HCT116 (cell line): ENCODE measurements at regions not wholly inside any gene's neighbourhood (a gene's known extent, or its start where the extent isn't known, plus 50 kb on each side); places are given as distances from the start of the nearest gene placed in this dataset.
"Not testable (repeated sequence)": the region's sequence is repeated elsewhere in the genome, so short reads cannot be mapped to it uniquely, and the experiment has no call there.

ENCODE experiments used
- ATAC-seq: fragments of 200-7000 bp; cut with Tn5 transposase; 2 replicates; pipeline ENCODE4 v1.9.1; 2020; ENCODE audit warnings: mild to moderate bottlenecking, moderate library complexity
- BruUV-seq: library from RNA; stranded (reverse); fragments of 400-500 nt; replicated peaks from 2 replicates; lab custom pipeline; 2021; lab: Mats Ljungman, UMichigan
- CTCF ChIA-PET: fragments of 300-600 bp; sonication (Branson Sonifier 250); formaldehyde crosslinking; loops from one replicate; lab custom pipeline; 2021; ENCODE audit warnings: antibody characterized with exemption; lab: Charles Lee
- POLR2A ChIA-PET: fragments of 300-600, 350-600 bp; sonication (Branson Sonifier 250); formaldehyde crosslinking; loops from one replicate; lab custom pipeline; 2021; ENCODE audit warnings: antibody characterized with exemption; lab: Charles Lee
- RAD21 ChIA-PET, 2 experiments: fragments of 300-600 bp; sonication (Branson Sonifier 250); formaldehyde crosslinking; loops; one replicate each; lab custom pipeline; 2023; ENCODE audit warnings: low total read pairs in 2 of 2; ENCODE audit not compliant: uncharacterized antibody in 2 of 2, unreplicated experiment in 2 of 2, low non-redundant PET in 1 of 2; lab: Charles Lee
- DNase-seq: peaks from one replicate; pipeline ENCODE4 v3.0.0-alpha.2; 2010; ENCODE audit warnings: low read depth, low spot score
- H2AFZ ChIP-seq: fragments of 200-600 bp; shearing (Covaris generic), sonication (generic); 2 replicates; pipeline ENCODE4 v1.6.1; 2017; ENCODE audit warnings: low read depth, mixed run types, mixed read lengths, antibody characterized with exemption, low read length; ENCODE audit not compliant: poor library complexity, severe bottlenecking
- H3K27ac ChIP-seq: 2 replicates; pipeline ENCODE4 v1.5.1; 2012; ENCODE audit warnings: low read depth, low read length
- H3K27me3 ChIP-seq: fragments of 200-600 bp; sonication (generic); 2 replicates; pipeline ENCODE4 v1.6.1; 2016; ENCODE audit warnings: mixed run types, low read length, mixed read lengths; ENCODE audit not compliant: insufficient read depth
- H3K36me3 ChIP-seq, 2 experiments: fragments of 200-500 bp in 1 of 2; fragments of 200-600 bp in 1 of 2; sonication (Bioruptor generic) in 1 of 2; sonication (generic) in 1 of 2; 2 replicates each; pipeline versions ENCODE4 v1.5.1 to v1.6.1; 2014 to 2016; ENCODE audit warnings: low read length in 2 of 2, inconsistent platforms in 1 of 2, mixed read lengths in 1 of 2, mixed run types in 1 of 2; ENCODE audit not compliant: insufficient read depth in 2 of 2, control insufficient read depth in 1 of 2
- H3K4me1 ChIP-seq, 2 experiments: fragments of 200-600 bp in 1 of 2; sonication (generic) in 1 of 2; 2 replicates each; pipeline versions ENCODE4 v1.5.1 to v1.6.1; 2012 to 2017; ENCODE audit warnings: low read length in 2 of 2, inconsistent platforms in 1 of 2, mild to moderate bottlenecking in 1 of 2, mixed read lengths in 1 of 2, mixed run types in 1 of 2, moderate library complexity in 1 of 2; ENCODE audit not compliant: insufficient read depth in 2 of 2, control insufficient read depth in 1 of 2
- H3K4me2 ChIP-seq: fragments of 200-600 bp; sonication (generic); 2 replicates; pipeline ENCODE4 v1.6.1; 2017; ENCODE audit warnings: mixed run types, low read length, mixed read lengths
- H3K4me3 ChIP-seq, 2 experiments: fragments of 200-600 bp in 1 of 2; sonication (generic) in 1 of 2; replicated peaks in 1 of 2; 2 replicates each; pipeline ENCODE4 v1.5.1; 2011 to 2016; ENCODE audit warnings: low read length in 2 of 2, control low read depth in 1 of 2, low read depth in 1 of 2, mild to moderate bottlenecking in 1 of 2, mixed read lengths in 1 of 2, mixed run types in 1 of 2
- H3K79me2 ChIP-seq: fragments of 200-600 bp; sonication (generic); 2 replicates; pipeline ENCODE4 v1.6.1; 2017; ENCODE audit warnings: mild to moderate bottlenecking, mixed run types, low read length, moderate library complexity, mixed read lengths; ENCODE audit not compliant: insufficient read depth
- H3K9ac ChIP-seq: fragments of 200-600 bp; sonication (generic); 2 replicates; pipeline ENCODE4 v1.6.1; 2016; ENCODE audit warnings: low read length, mixed read lengths
- H3K9me2 ChIP-seq: fragments of 200-600 bp; sonication (generic), shearing (Covaris generic); 2 replicates; pipeline ENCODE4 v1.6.1; 2017; ENCODE audit warnings: mixed run types, mild to moderate bottlenecking, moderate library complexity; ENCODE audit not compliant: insufficient read depth
- H3K9me3 ChIP-seq, 2 experiments: fragments of 200-500 bp in 1 of 2; fragments of 200-600 bp in 1 of 2; sonication (Bioruptor generic) in 1 of 2; sonication (generic) in 1 of 2; 2 replicates each; pipeline ENCODE4 v1.6.1; 2014 to 2017; ENCODE audit warnings: low read length in 2 of 2, mixed read lengths in 2 of 2, inconsistent platforms in 1 of 2, low read depth in 1 of 2, mild to moderate bottlenecking in 1 of 2, mixed run types in 1 of 2, moderate library complexity in 1 of 2; ENCODE audit not compliant: control insufficient read depth in 1 of 2, insufficient read depth in 1 of 2
- H4K20me1 ChIP-seq: fragments of 200-600 bp; sonication (generic), shearing (Covaris generic); 2 replicates; pipeline ENCODE4 v1.6.1; 2017; ENCODE audit warnings: mixed run types, mild to moderate bottlenecking, moderate library complexity; ENCODE audit not compliant: insufficient read depth
- EZH2phosphoT487 ChIP-seq: fragments of 200-600 bp; IDR thresholded peaks from 2 replicates; pipeline ENCODE4 v1.6.1; 2018; ENCODE audit warnings: antibody characterized with exemption, borderline replicate concordance
- POLR2AphosphoS5 ChIP-seq: IDR thresholded peaks from 2 replicates; pipeline ENCODE4 v1.6.1; 2011; ENCODE audit warnings: mild to moderate bottlenecking, low read depth, low read length, moderate library complexity
- ZNF274 ChIP-seq: fragments of 200-500 bp; sonication (Bioruptor generic); IDR thresholded peaks from 2 replicates; pipeline ENCODE4 v1.6.1; 2014; ENCODE audit warnings: mild to moderate bottlenecking, low read depth, low read length, inconsistent platforms
- intact Hi-C: fragments of 100-400 bp; cut with micrococcal nuclease; formaldehyde crosslinking; loops from 2 replicates; pipeline ENCODE4 v1.10.0; 2022
- TF ChIP-seq, protein P1 (sequence below): IDR thresholded peaks from 2 replicates; pipeline ENCODE4 v1.6.1; 2012

DNA sequence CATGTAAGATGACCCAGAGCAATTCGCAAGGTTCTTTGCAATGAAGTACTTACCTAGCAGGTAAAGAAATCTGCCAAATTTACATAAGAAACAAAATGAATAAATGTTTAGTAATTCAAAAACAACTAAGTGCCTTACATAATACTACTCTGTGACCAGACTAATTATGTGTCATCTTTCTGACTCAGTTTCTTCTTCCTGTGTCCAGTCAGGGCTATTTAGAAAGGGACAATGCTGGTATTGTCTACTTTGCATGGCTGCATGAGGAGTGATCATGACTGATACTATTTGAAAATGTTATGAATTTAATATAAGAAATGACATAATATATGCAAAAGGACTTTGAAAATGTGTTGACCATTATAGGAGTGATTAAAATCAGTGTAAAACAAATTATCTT is 210.0 kb downstream of the TMEM161B start:
- POLR2A ChIA-PET = no interaction called here
- no peaks in the 10 kb centered on the region for H4K20me1 ChIP-seq
- no peaks in the 10 kb centered on the region for H3K9me2 ChIP-seq
- H3K4me1 ChIP-seq = no peaks in the 10 kb centered on the region
- H3K4me3 ChIP-seq = no peak overlapping the region
- CTCF ChIA-PET = no interaction called here
- no peaks in the 10 kb centered on the region for H3K27me3 ChIP-seq
- H3K36me3 ChIP-seq = no peaks in the 10 kb centered on the region
- H3K79me2 ChIP-seq = no peaks in the 10 kb centered on the region
- intact Hi-C loops = no loop called here
- H3K9ac ChIP-seq = no peak overlapping the region
- H3K27ac ChIP-seq = no peak overlapping the region
- no peak overlapping the region for H3K4me2 ChIP-seq
- TF ChIP-seq, protein P1, sequence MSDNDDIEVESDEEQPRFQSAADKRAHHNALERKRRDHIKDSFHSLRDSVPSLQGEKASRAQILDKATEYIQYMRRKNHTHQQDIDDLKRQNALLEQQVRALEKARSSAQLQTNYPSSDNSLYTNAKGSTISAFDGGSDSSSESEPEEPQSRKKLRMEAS = no peak
- no peak for TF ChIP-seq POLR2AphosphoS5
- TF ChIP-seq EZH2phosphoT487 = no peak
- TF ChIP-seq ZNF274 = no peak
- H2AFZ ChIP-seq = no peak overlapping the region
- BruUV-seq = no TSS peak
- ATAC-seq = no peak
- DNase-seq = no peak
- RAD21 ChIA-PET = no interaction called here
- no peaks in the 10 kb centered on the region for H3K9me3 ChIP-seq

DNA sequence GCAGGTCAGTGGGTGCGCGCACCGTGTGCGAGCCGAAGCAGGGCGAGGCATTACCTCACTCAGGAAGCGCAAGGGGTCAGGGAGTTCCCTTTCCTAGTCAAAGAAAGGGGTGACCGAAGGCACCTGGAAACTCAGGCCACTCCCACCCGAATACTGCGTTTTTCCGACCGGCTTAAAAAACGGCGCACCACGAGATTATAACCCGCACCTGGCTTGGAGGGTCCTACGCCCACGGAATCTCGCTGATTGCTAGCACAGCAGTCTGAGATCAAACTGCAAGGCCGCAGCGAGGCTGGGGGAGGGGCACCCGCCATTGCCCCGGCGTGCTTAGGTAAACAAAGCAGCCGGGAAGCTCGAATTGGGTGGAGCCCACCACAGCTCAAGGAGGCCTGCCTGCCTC is 216.2 kb downstream of the TMEM161B start:
- DNase-seq, H3K9me2 ChIP-seq, H3K27me3 ChIP-seq, H3K36me3 ChIP-seq, POLR2A ChIA-PET, CTCF ChIA-PET, ATAC-seq, H3K9ac ChIP-seq, H3K4me2 ChIP-seq, H2AFZ ChIP-seq, H3K4me3 ChIP-seq, H4K20me1 ChIP-seq, H3K27ac ChIP-seq, intact Hi-C loops, BruUV-seq, RAD21 ChIA-PET, H3K4me1 ChIP-seq, H3K79me2 ChIP-seq, H3K9me3 ChIP-seq: not testable (repeated sequence)
